GM23338 (cell line): ENCODE measurements at regions not wholly inside any gene's neighbourhood (a gene's known extent, or its start where the extent isn't known, plus 50 kb on each side); places are given as distances from the start of the nearest gene placed in this dataset.

Experiments
- CTCF ChIP-seq, 2 experiments: fragments of 200-600 bp in 1 of 2; sonication (generic) in 1 of 2; conservative IDR thresholded peaks; 2 replicates each; pipeline versions ENCODE4 v1.5.1 to v1.6.1; 2016 to 2017; ENCODE audit warnings: antibody characterized with exemption in 2 of 2, low read depth in 2 of 2, mild to moderate bottlenecking in 2 of 2, moderate library complexity in 1 of 2
- EZH2 ChIP-seq: fragments of 200-600 bp; sonication (generic); IDR thresholded peaks from one replicate; pipeline ENCODE4 v1.8.0; 2017; ENCODE audit warnings: antibody characterized with exemption, mild to moderate bottlenecking, low read depth; ENCODE audit not compliant: unreplicated experiment
- REST ChIP-seq: IDR thresholded peaks from one replicate; pipeline ENCODE4 v1.6.1; 2018; ENCODE audit warnings: antibody characterized with exemption; ENCODE audit not compliant: unreplicated experiment

GRCh38 chr4:148686449-148686848 is 244.2 kb upstream of the NR3C2 start:
- TF ChIP-seq EZH2 (no peak), CTCF (conservative IDR thresholded peaks at IDR 0.05; ENCODE audit: low read depth in 2 of 2) (no peak), REST (no peak)
